ENCODE measurements at regions not wholly inside any gene's neighbourhood (a gene's known extent, or its start where the extent isn't known, plus 50 kb on each side); places are given as distances from the start of the nearest gene placed in this dataset.

DNA sequence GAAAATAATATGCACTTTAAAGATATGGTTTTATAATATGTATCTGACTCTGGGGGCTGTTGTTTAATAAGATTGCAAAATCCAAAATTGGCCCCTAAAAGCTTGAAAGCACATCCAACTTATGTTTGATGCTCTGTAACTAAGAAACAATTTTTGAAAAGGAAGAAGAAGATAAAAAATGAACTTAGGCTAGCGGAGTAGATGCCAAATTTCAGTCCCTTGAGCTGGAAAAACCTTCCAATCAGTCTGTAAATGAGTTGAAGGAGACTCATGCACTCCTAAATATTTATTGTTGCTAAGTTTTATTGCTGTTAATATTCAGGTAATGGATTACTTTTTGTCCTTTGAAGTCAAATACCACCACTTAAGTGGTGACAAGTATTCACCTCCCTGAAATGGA is 465.0 kb downstream of the ZEB2 start:
- no peak overlapping the region for H3K4me3 Mint-ChIP-seq
- H3K27ac Mint-ChIP-seq, result no peak overlapping the region

More for the DNA sequence above, 465.0 kb downstream of the ZEB2 start:
- H3K18ac ChIP-seq (ENCODE audit: insufficient read length, low read depth, low read length), result no peak overlapping the region
- H2AFZ ChIP-seq (ENCODE audit: low read length), result no peak overlapping the region
- H3K27ac ChIP-seq (ENCODE audit: insufficient read length, low read depth, low read length), result no peak overlapping the region
- H3K4me1 Mint-ChIP-seq, result no peaks in the 10 kb centered on the region
- no peak for TF ChIP-seq CTCF (conservative IDR thresholded peaks at IDR 0.05)
- H3K9ac ChIP-seq (ENCODE audit: extremely low read depth, insufficient read length, low read length), result no peak overlapping the region
- no peaks in the 10 kb centered on the region for H3K27me3 ChIP-seq (ENCODE audit: insufficient read depth, low read length)
- H3K23ac ChIP-seq (ENCODE audit: insufficient read length, low read depth, low read length), result no peak overlapping the region
- H3K36me3 Mint-ChIP-seq (ENCODE audit: insufficient read depth in 1 of 3, low read depth in 3 of 3), result no peaks in the 10 kb centered on the region
- no peak for DNase-seq
- WGBS (ENCODE audit: extremely low coverage, insufficient read length, low lambda C conversion rate), result no CpG with 5 or more reads among the region's 1 CpG
- no peak overlapping the region for H2BK5ac ChIP-seq (ENCODE audit: insufficient read length, low read length)
- no peak overlapping the region for H2BK15ac ChIP-seq (ENCODE audit: low read depth, low read length)
- H3K56ac ChIP-seq (ENCODE audit: insufficient read length, low read depth, low read length), result no peak overlapping the region
- H4K20me1 ChIP-seq (ENCODE audit: control insufficient read depth, insufficient read depth, insufficient read length), result no peaks in the 10 kb centered on the region
- no peak overlapping the region for H4K5ac ChIP-seq (ENCODE audit: insufficient read length, low read depth, low read length)
- no peaks in the 10 kb centered on the region for H3K9me3 Mint-ChIP-seq
- no peaks in the 10 kb centered on the region for H3K79me1 ChIP-seq (ENCODE audit: insufficient read depth, low read depth, low read length, poor library complexity, severe bottlenecking)
- H2AK5ac ChIP-seq (ENCODE audit: insufficient read length, low read length), result no peak overlapping the region
- H3T11ph ChIP-seq (ENCODE audit: low read length), result no peak overlapping the region
- H4K8ac ChIP-seq (replicated peaks; ENCODE audit: insufficient read length, low read depth, low read length), result no peak overlapping the region
- no peaks in the 10 kb centered on the region for H3K27me3 Mint-ChIP-seq (ENCODE audit: low read depth)
- no peak overlapping the region for H2BK12ac ChIP-seq (ENCODE audit: insufficient read length, low read depth, low read length)
- no peaks in the 10 kb centered on the region for H3K4me1 ChIP-seq (ENCODE audit: insufficient read depth, low read length)
- H2BK120ac ChIP-seq (ENCODE audit: low read depth, low read length, poor library complexity, severe bottlenecking), result no peak overlapping the region
- H3K14ac ChIP-seq (ENCODE audit: insufficient read depth, low read length), result no peak overlapping the region
- no peaks in the 10 kb centered on the region for H3K9me3 ChIP-seq (ENCODE audit: control insufficient read depth, low read depth, low read length)
- H3K23me2 ChIP-seq (ENCODE audit: insufficient read length, low read depth, low read length, poor library complexity, severe bottlenecking), result no peaks in the 10 kb centered on the region
- H3K79me2 ChIP-seq (ENCODE audit: insufficient read depth, low read length), result no peaks in the 10 kb centered on the region
- no peak overlapping the region for H2BK20ac ChIP-seq (ENCODE audit: low read depth, low read length, poor library complexity, severe bottlenecking)
- no peak overlapping the region for H3K4me2 ChIP-seq (ENCODE audit: insufficient read depth, insufficient read length, low read length)
- no peak overlapping the region for H3K4ac ChIP-seq (ENCODE audit: low read depth, low read length)
- H4K91ac ChIP-seq (ENCODE audit: insufficient read length, low read depth, low read length), result no peak overlapping the region

All from H9 (cell line).